Spleen (tissue), 7 donors: ENCODE measurements at regions not wholly inside any gene's neighbourhood (a gene's known extent, or its start where the extent isn't known, plus 50 kb on each side); places are given as distances from the start of the nearest gene placed in this dataset.

Experiments used
- CTCF ChIP-seq, 11 experiments: fragments of 200-600 bp in 7 of 11; fragments of 450-650 bp in 4 of 11; sonication (generic) in 4 of 11; IDR thresholded peaks in 8 of 11; conservative IDR thresholded peaks in 3 of 11; 1 replicate in 7 of 11; 2 replicates in 4 of 11; pipeline versions ENCODE4 v1.4.0 to v1.8.0; 2016 to 2021; ENCODE audit warnings: antibody characterized with exemption in 11 of 11, inconsistent platforms in 4 of 11, mild to moderate bottlenecking in 1 of 11
- POLR2AphosphoS5 ChIP-seq, 3 donors: sonication (generic); formaldehyde crosslinking; IDR thresholded peaks; one replicate each; pipeline ENCODE4 v1.5.1; 2017; ENCODE audit warnings: antibody characterized with exemption in 3 of 3
- donor health status: DM: no; HTN: no; CAD: no; lungs with moderate emphysema.
- donor health status: DM: no; HTN: no; CAD: no.
- donor health status: DM: no; HTN: no; CAD: no.

DNA sequence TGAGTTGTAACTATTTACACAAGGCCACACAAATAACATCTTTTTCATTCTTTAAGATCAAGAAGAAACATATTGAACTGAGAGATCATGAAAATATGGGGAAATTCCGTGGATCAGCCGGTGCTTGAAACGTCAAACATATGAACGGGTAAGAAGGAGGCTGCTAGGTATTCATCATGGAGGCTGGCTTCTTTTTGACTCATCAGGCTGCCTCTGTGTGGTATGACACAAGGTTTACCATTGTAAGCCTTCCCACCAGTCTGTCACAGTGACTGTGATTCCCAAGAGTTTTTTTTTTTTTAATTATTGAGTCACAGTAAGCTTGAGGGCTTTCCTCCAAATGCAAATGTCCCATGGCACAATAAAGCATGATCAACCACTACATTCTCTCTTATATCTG, 506.9 kb downstream of the BCL11A start:
- TF ChIP-seq CTCF (IDR thresholded peaks at IDR 0.05 in 8 of 11, conservative IDR thresholded peaks at IDR 0.05 in 3 of 11) (no peak), POLR2AphosphoS5 (IDR thresholded peaks at IDR 0.05) (no peak)
